ENCODE measurements at regions not wholly inside any gene's neighbourhood (a gene's known extent, or its start where the extent isn't known, plus 50 kb on each side); places are given as distances from the start of the nearest gene placed in this dataset.

- no peak for DNase-seq
- no peak for TF ChIP-seq EZH2 (optimal IDR thresholded peaks at IDR 0.05; ENCODE audit: low read depth, low read length)
- TF ChIP-seq CTCF (IDR thresholded peaks at IDR 0.05; ENCODE audit: low read length), result no peak
- TF ChIP-seq EZH2phosphoT487 (IDR thresholded peaks at IDR 0.05; ENCODE audit: low read length), result no peak
- H3K9ac ChIP-seq (ENCODE audit: low read length), result no peak overlapping the region
Observed at GRCh38 chr1:102733491-102734236, 374.7 kb downstream of the COL11A1 start.

GRCh38 chr1:102732927-102733326 is 375.4 kb downstream of the COL11A1 start:
- Histone ChIP-seq H3K9me2 (replicated peaks; ENCODE audit: insufficient read depth, low read length) (no peaks in the 10 kb centered on the region), H3F3A (ENCODE audit: insufficient read depth, low read length) (no peaks in the 10 kb centered on the region), H2AFZ (ENCODE audit: low read length) (no peak overlapping the region), H4K20me1 (ENCODE audit: insufficient read depth, low read length) (no peaks in the 10 kb centered on the region), H3K9me3 (replicated peaks; ENCODE audit: insufficient read depth, low read length) (no peaks in the 10 kb centered on the region), H3K27ac (ENCODE audit: low read length) (no peak overlapping the region), H3K9ac (ENCODE audit: low read length) (no peak overlapping the region), H3K4me2 (ENCODE audit: low read depth, low read length) (no peak overlapping the region), H3K4me3 (ENCODE audit: low read length) (no peak overlapping the region), H3K27me3 (replicated peaks; ENCODE audit: insufficient read depth, low read length) (no peaks in the 10 kb centered on the region), H3K36me3 (replicated peaks; ENCODE audit: insufficient read depth, low read length) (no peaks in the 10 kb centered on the region), H3K4me1 (ENCODE audit: low read length) (no peaks in the 10 kb centered on the region), H3K79me2 (ENCODE audit: low read length) (no peaks in the 10 kb centered on the region)
- no peak for TF ChIP-seq EZH2phosphoT487 (IDR thresholded peaks at IDR 0.05; ENCODE audit: low read length)
- DNase-seq, result no peak

More at GRCh38 chr1:102733491-102734236, 374.7 kb downstream of the COL11A1 start:
- H3F3A ChIP-seq (ENCODE audit: insufficient read depth, low read length), result no peaks in the 10 kb centered on the region
- H3K79me2 ChIP-seq (ENCODE audit: low read length), result no peaks in the 10 kb centered on the region
- H3K27ac ChIP-seq (ENCODE audit: low read length), result no peak overlapping the region
- H3K27me3 ChIP-seq (replicated peaks; ENCODE audit: insufficient read depth, low read length), result no peaks in the 10 kb centered on the region
- H3K9me3 ChIP-seq (replicated peaks; ENCODE audit: insufficient read depth, low read length), result no peaks in the 10 kb centered on the region
- no peaks in the 10 kb centered on the region for H3K9me2 ChIP-seq (replicated peaks; ENCODE audit: insufficient read depth, low read length)
- H3K36me3 ChIP-seq (replicated peaks; ENCODE audit: insufficient read depth, low read length), result no peaks in the 10 kb centered on the region
- H2AFZ ChIP-seq (ENCODE audit: low read length), result no peak overlapping the region
- H3K4me3 ChIP-seq (ENCODE audit: low read length), result no peak overlapping the region
- H3K4me1 ChIP-seq (ENCODE audit: low read length), result no peaks in the 10 kb centered on the region
- no peak overlapping the region for H3K4me2 ChIP-seq (ENCODE audit: low read depth, low read length)
- no peaks in the 10 kb centered on the region for H4K20me1 ChIP-seq (ENCODE audit: insufficient read depth, low read length)

GRCh38 chr1:102726417-102726816 is 381.9 kb downstream of the COL11A1 start:
- H3K36me3 ChIP-seq (replicated peaks; ENCODE audit: insufficient read depth, low read length), result no peaks in the 10 kb centered on the region
- H3K4me2 ChIP-seq (ENCODE audit: low read depth, low read length), result no peak overlapping the region
- H2AFZ ChIP-seq (ENCODE audit: low read length), result no peak overlapping the region
- H3K9ac ChIP-seq (ENCODE audit: low read length), result no peak overlapping the region
- no peaks in the 10 kb centered on the region for H3K9me2 ChIP-seq (replicated peaks; ENCODE audit: insufficient read depth, low read length)
- no peaks in the 10 kb centered on the region for H4K20me1 ChIP-seq (ENCODE audit: insufficient read depth, low read length)
- no peaks in the 10 kb centered on the region for H3K9me3 ChIP-seq (replicated peaks; ENCODE audit: insufficient read depth, low read length)
- no peak overlapping the region for H3K27ac ChIP-seq (ENCODE audit: low read length)
- H3K27me3 ChIP-seq (replicated peaks; ENCODE audit: insufficient read depth, low read length), result no peaks in the 10 kb centered on the region
- H3K79me2 ChIP-seq (ENCODE audit: low read length), result no peaks in the 10 kb centered on the region
- no peaks in the 10 kb centered on the region for H3F3A ChIP-seq (ENCODE audit: insufficient read depth, low read length)
- TF ChIP-seq EZH2 (optimal IDR thresholded peaks at IDR 0.05; ENCODE audit: low read depth, low read length) (no peak), CTCF (IDR thresholded peaks at IDR 0.05; ENCODE audit: low read length) (no peak), EZH2phosphoT487 (IDR thresholded peaks at IDR 0.05; ENCODE audit: low read length) (no peak)
- DNase-seq, result no peak
- H3K4me3 ChIP-seq (ENCODE audit: low read length), result no peak overlapping the region
- no peaks in the 10 kb centered on the region for H3K4me1 ChIP-seq (ENCODE audit: low read length)

GRCh38 chr1:102724741-102725140 is 383.6 kb downstream of the COL11A1 start:
- H3K36me3 ChIP-seq (replicated peaks; ENCODE audit: insufficient read depth, low read length), result no peaks in the 10 kb centered on the region
- no peak overlapping the region for H3K4me2 ChIP-seq (ENCODE audit: low read depth, low read length)
- no peaks in the 10 kb centered on the region for H3K9me3 ChIP-seq (replicated peaks; ENCODE audit: insufficient read depth, low read length)
- no peaks in the 10 kb centered on the region for H4K20me1 ChIP-seq (ENCODE audit: insufficient read depth, low read length)
- H3K27ac ChIP-seq (ENCODE audit: low read length), result no peak overlapping the region
- H3K9me2 ChIP-seq (replicated peaks; ENCODE audit: insufficient read depth, low read length), result no peaks in the 10 kb centered on the region
- H3K4me1 ChIP-seq (ENCODE audit: low read length), result no peaks in the 10 kb centered on the region
- DNase-seq, result no peak
- H3K4me3 ChIP-seq (ENCODE audit: low read length), result no peak overlapping the region
- no peak overlapping the region for H3K9ac ChIP-seq (ENCODE audit: low read length)
- H3K27me3 ChIP-seq (replicated peaks; ENCODE audit: insufficient read depth, low read length), result no peaks in the 10 kb centered on the region
- H3F3A ChIP-seq (ENCODE audit: insufficient read depth, low read length), result no peaks in the 10 kb centered on the region
- no peak for TF ChIP-seq EZH2phosphoT487 (IDR thresholded peaks at IDR 0.05; ENCODE audit: low read length)
- no peak for TF ChIP-seq EZH2 (optimal IDR thresholded peaks at IDR 0.05; ENCODE audit: low read depth, low read length)
- no peak for TF ChIP-seq CTCF (IDR thresholded peaks at IDR 0.05; ENCODE audit: low read length)
- no peak overlapping the region for H2AFZ ChIP-seq (ENCODE audit: low read length)
- no peaks in the 10 kb centered on the region for H3K79me2 ChIP-seq (ENCODE audit: low read length)

All from MM.1S (cell line).